ENCODE measurements at regions not wholly inside any gene's neighbourhood (a gene's known extent, or its start where the extent isn't known, plus 50 kb on each side); places are given as distances from the start of the nearest gene placed in this dataset.

- no peak for ATAC-seq (ENCODE audit: poor library complexity)
- H3K4me3 ChIP-seq (ENCODE audit: low read length), result no peak overlapping the region
- Mint-ChIP-seq H3K4me3 (no peak overlapping the region), H3K4me1 (ENCODE audit: low read depth) (no peaks in the 10 kb centered on the region), H3K27ac (no peak overlapping the region), H3K9me3 (peaks cover 3% of the 10 kb centered on the region), H3K36me3 (ENCODE audit: low read depth) (no peaks in the 10 kb centered on the region), H3K27me3 (no peaks in the 10 kb centered on the region)
- H3K4me1 ChIP-seq (ENCODE audit: insufficient read depth, low read length), result no peaks in the 10 kb centered on the region
- DNase-seq, result no peak
- H3K27me3 ChIP-seq (ENCODE audit: control insufficient read depth in 1 of 2, insufficient read depth in 2 of 2, low read length in 2 of 2), result no peaks in the 10 kb centered on the region
- no peak for TF ChIP-seq CTCF (IDR thresholded peaks at IDR 0.05)
- peaks cover 0 to 3% of the 10 kb centered on the region in 2 experiments for H3K9me3 ChIP-seq (ENCODE audit: control insufficient read depth in 1 of 2, insufficient read depth in 1 of 2, low read length in 2 of 2)
- no peaks in the 10 kb centered on the region for H3K36me3 ChIP-seq (ENCODE audit: insufficient read depth, low read length)
- ChIA-PET POLR2A (no interaction called here), CTCF (no interaction called here)
- intact Hi-C loops (cut with DNase I, micrococcal nuclease), result no loop called here
- H3K27ac ChIP-seq (ENCODE audit: low read depth in 1 of 2, low read length in 2 of 2), result no peak overlapping the region
Measured at GRCh38 chr2:76188334-76189008, 477.8 kb upstream of the GCFC2 start.

GRCh38 chr2:76187415-76187814 lies 476.7 kb upstream of the GCFC2 start:
- Mint-ChIP-seq H3K36me3 (ENCODE audit: low read depth) (no peaks in the 10 kb centered on the region), H3K27me3 (no peaks in the 10 kb centered on the region), H3K9me3 (peaks cover 3% of the 10 kb centered on the region), H3K4me1 (ENCODE audit: low read depth) (no peaks in the 10 kb centered on the region), H3K4me3 (no peak overlapping the region), H3K27ac (no peak overlapping the region)
- Histone ChIP-seq H3K27me3 (ENCODE audit: control insufficient read depth in 1 of 2, insufficient read depth in 2 of 2, low read length in 2 of 2) (no peaks in the 10 kb centered on the region), H3K9me3 (ENCODE audit: control insufficient read depth in 1 of 2, insufficient read depth in 1 of 2, low read length in 2 of 2) (peaks cover 0 to 3% of the 10 kb centered on the region in 2 experiments), H3K4me1 (ENCODE audit: insufficient read depth, low read length) (no peaks in the 10 kb centered on the region), H3K36me3 (ENCODE audit: insufficient read depth, low read length) (no peaks in the 10 kb centered on the region), H3K4me3 (ENCODE audit: low read length) (no peak overlapping the region), H3K27ac (ENCODE audit: low read depth in 1 of 2, low read length in 2 of 2) (no peak overlapping the region)
- POLR2A ChIA-PET, result no interaction called here
- CTCF ChIA-PET, result no interaction called here
- no peak for ATAC-seq (ENCODE audit: poor library complexity)
- intact Hi-C loops (cut with DNase I, micrococcal nuclease), result no loop called here
- TF ChIP-seq CTCF (IDR thresholded peaks at IDR 0.05), result no peak
- no peak for DNase-seq

- H3K27me3 ChIP-seq (ENCODE audit: control insufficient read depth in 1 of 2, insufficient read depth in 2 of 2, low read length in 2 of 2), result no peaks in the 10 kb centered on the region
- DNase-seq (no peak), ATAC-seq (ENCODE audit: poor library complexity) (no peak)
- Mint-ChIP-seq H3K27me3 (no peaks in the 10 kb centered on the region), H3K4me1 (ENCODE audit: low read depth) (no peaks in the 10 kb centered on the region), H3K27ac (no peak overlapping the region), H3K36me3 (ENCODE audit: low read depth) (no peaks in the 10 kb centered on the region), H3K9me3 (peaks cover 21% of the 10 kb centered on the region), H3K4me3 (no peak overlapping the region)
- no peaks in the 10 kb centered on the region for H3K4me1 ChIP-seq (ENCODE audit: insufficient read depth, low read length)
- POLR2A ChIA-PET, result no interaction called here
- no peaks in the 10 kb centered on the region for H3K36me3 ChIP-seq (ENCODE audit: insufficient read depth, low read length)
- TF ChIP-seq CTCF (IDR thresholded peaks at IDR 0.05), result no peak
- H3K27ac ChIP-seq (ENCODE audit: low read depth in 1 of 2, low read length in 2 of 2), result no peak overlapping the region
- no peaks in the 10 kb centered on the region for H3K9me3 ChIP-seq (ENCODE audit: control insufficient read depth in 1 of 2, insufficient read depth in 1 of 2, low read length in 2 of 2)
- CTCF ChIA-PET, result no interaction called here
- intact Hi-C loops (cut with DNase I, micrococcal nuclease), result no loop called here
- no peak overlapping the region for H3K4me3 ChIP-seq (ENCODE audit: low read length)
Measured at GRCh38 chr2:76180676-76181075, 470.0 kb upstream of the GCFC2 start.
